HepG2 (cell line): ENCODE measurements at regions not wholly inside any gene's neighbourhood (a gene's known extent, or its start where the extent isn't known, plus 50 kb on each side); places are given as distances from the start of the nearest gene placed in this dataset.
A peak's percentile ranks its signal among the peaks of the same experiment; 100 is the strongest.

Source experiments
- ADNP ChIP-seq: sonication (generic); formaldehyde crosslinking; IDR thresholded peaks from 2 replicates; pipeline ENCODE4 v1.4.0; 2020; ENCODE audit warnings: missing genetic modification reagents
- AKAP8 ChIP-seq: sonication (generic); formaldehyde crosslinking; IDR thresholded peaks from 2 replicates; pipeline ENCODE4 v1.5.1; 2020; ENCODE audit warnings: mild to moderate bottlenecking, missing genetic modification reagents
- BRCA1 ChIP-seq: sonication (generic); formaldehyde crosslinking; IDR thresholded peaks from 2 replicates; pipeline ENCODE4 v1.4.0; 2020; ENCODE audit warnings: missing genetic modification reagents
- DZIP1 ChIP-seq: sonication (generic); formaldehyde crosslinking; IDR thresholded peaks from 2 replicates; pipeline ENCODE4 v1.5.0; 2020; ENCODE audit warnings: mild to moderate bottlenecking, missing genetic modification reagents
- GATAD2A ChIP-seq: IDR thresholded peaks from 2 replicates; pipeline ENCODE4 v1.6.1; 2016
- HCFC1 ChIP-seq: fragments of 150-350 bp; IDR thresholded peaks from 2 replicates; pipeline ENCODE4 v1.6.1; 2014; ENCODE audit warnings: low read depth, low read length
- HMG20B ChIP-seq: conservative IDR thresholded peaks from 2 replicates; pipeline ENCODE4 v1.6.1; 2016; ENCODE audit warnings: missing genetic modification reagents, missing compliant biosample characterization
- MAFG ChIP-seq: sonication (generic); formaldehyde crosslinking; IDR thresholded peaks from 2 replicates; pipeline ENCODE4 v1.5.1; 2020; ENCODE audit warnings: mild to moderate bottlenecking, missing genetic modification reagents
- MAZ ChIP-seq, 2 experiments: sonication (generic) in 1 of 2; formaldehyde crosslinking in 1 of 2; IDR thresholded peaks; 2 replicates each; pipeline versions ENCODE4 v1.5.0 to v1.6.1; 2012 to 2020; ENCODE audit warnings: low read depth in 2 of 2, mild to moderate bottlenecking in 2 of 2, borderline replicate concordance in 1 of 2, improper control_type of control experiment in 1 of 2, low read length in 1 of 2, missing genetic modification reagents in 1 of 2, moderate library complexity in 1 of 2
- POLR2G ChIP-seq: fragments of 200-400 bp; formaldehyde crosslinking; IDR thresholded peaks from 2 replicates; pipeline ENCODE4 v1.6.1; 2018; ENCODE audit warnings: mild to moderate bottlenecking, low read depth, low read length, moderate library complexity
- REXO4 ChIP-seq: sonication (generic); formaldehyde crosslinking; IDR thresholded peaks from 2 replicates; pipeline ENCODE4 v1.8.0; 2022; ENCODE audit warnings: missing genetic modification reagents, mild to moderate bottlenecking, borderline replicate concordance
- RNF2 ChIP-seq: fragments of 450-650 bp; conservative IDR thresholded peaks from 2 replicates; pipeline ENCODE4 v1.6.1; 2016; ENCODE audit warnings: low read depth
- RORA ChIP-seq: sonication (generic); formaldehyde crosslinking; IDR thresholded peaks from 2 replicates; pipeline ENCODE4 v1.5.0; 2020; ENCODE audit warnings: mild to moderate bottlenecking, missing genetic modification reagents, moderate library complexity
- SMARCC2 ChIP-seq: fragments of 450-650 bp; IDR thresholded peaks from 2 replicates; pipeline ENCODE4 v1.6.1; 2017; ENCODE audit warnings: antibody characterized with exemption, mild to moderate bottlenecking
- STAT5B ChIP-seq: sonication (generic); formaldehyde crosslinking; IDR thresholded peaks from 2 replicates; pipeline ENCODE4 v1.4.0; 2020; ENCODE audit warnings: missing genetic modification reagents
- TAF15 ChIP-seq: fragments of 200-400 bp; formaldehyde crosslinking; IDR thresholded peaks from one replicate; pipeline ENCODE4 v1.6.1; 2018; ENCODE audit warnings: mild to moderate bottlenecking, low read depth, low read length; ENCODE audit not compliant: poor library complexity, severe bottlenecking
- YEATS2 ChIP-seq: sonication (generic); formaldehyde crosslinking; IDR thresholded peaks from 2 replicates; pipeline ENCODE4 v1.4.0; 2020; ENCODE audit warnings: missing genetic modification reagents, borderline replicate concordance
- YY1 ChIP-seq: IDR thresholded peaks from 2 replicates; pipeline ENCODE4 v1.6.1; 2011; ENCODE audit warnings: low read length, low read depth, moderate library complexity, mild to moderate bottlenecking; ENCODE audit not compliant: insufficient read depth, insufficient replicate concordance
- ZNF251 ChIP-seq: sonication (generic); formaldehyde crosslinking; IDR thresholded peaks from 2 replicates; pipeline ENCODE4 v1.9.0; 2021; ENCODE audit warnings: mild to moderate bottlenecking, missing genetic modification reagents
- ZNF563 ChIP-seq: sonication (generic); formaldehyde crosslinking; IDR thresholded peaks from 2 replicates; pipeline ENCODE4 v1.8.0; 2022; ENCODE audit warnings: mild to moderate bottlenecking, moderate library complexity, missing genetic modification reagents
- ZNF572 ChIP-seq: sonication (generic); formaldehyde crosslinking; IDR thresholded peaks from 2 replicates; pipeline ENCODE4 v1.5.1; 2020; ENCODE audit warnings: mild to moderate bottlenecking, missing genetic modification reagents
- ZNF574 ChIP-seq: sonication (generic); formaldehyde crosslinking; IDR thresholded peaks from 2 replicates; pipeline ENCODE4 v1.4.0; 2020; ENCODE audit warnings: missing genetic modification reagents
- ZNF775 ChIP-seq: sonication (generic); formaldehyde crosslinking; IDR thresholded peaks from 2 replicates; pipeline ENCODE4 v1.4.0; 2020; ENCODE audit warnings: missing genetic modification reagents, mild to moderate bottlenecking, moderate library complexity, borderline replicate concordance
- TF ChIP-seq, protein P1 (sequence below): sonication (generic); formaldehyde crosslinking; conservative IDR thresholded peaks from 2 replicates; pipeline ENCODE4 v1.4.0; 2020; ENCODE audit warnings: missing genetic modification reagents
- TF ChIP-seq, protein P2 (sequence below): sonication (generic); formaldehyde crosslinking; IDR thresholded peaks from 2 replicates; pipeline ENCODE4 v1.5.1; 2020; ENCODE audit warnings: missing genetic modification reagents, mild to moderate bottlenecking, borderline replicate concordance

- no peak for TF ChIP-seq ZNF574
- TF ChIP-seq ZNF775 (CRISPR knock-in tag), result no peak
- TF ChIP-seq TAF15, result no peak
- TF ChIP-seq ZNF251, result no peak
- TF ChIP-seq, protein P1, sequence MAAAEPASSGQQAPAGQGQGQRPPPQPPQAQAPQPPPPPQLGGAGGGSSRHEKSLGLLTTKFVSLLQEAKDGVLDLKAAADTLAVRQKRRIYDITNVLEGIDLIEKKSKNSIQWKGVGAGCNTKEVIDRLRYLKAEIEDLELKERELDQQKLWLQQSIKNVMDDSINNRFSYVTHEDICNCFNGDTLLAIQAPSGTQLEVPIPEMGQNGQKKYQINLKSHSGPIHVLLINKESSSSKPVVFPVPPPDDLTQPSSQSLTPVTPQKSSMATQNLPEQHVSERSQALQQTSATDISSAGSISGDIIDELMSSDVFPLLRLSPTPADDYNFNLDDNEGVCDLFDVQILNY (CRISPR knock-in tag), result no peak
- TF ChIP-seq GATAD2A (CRISPR knock-in tag), result peak; percentile 83
- TF ChIP-seq POLR2G, result no peak
- TF ChIP-seq ZNF572 (CRISPR knock-in tag), result no peak
- TF ChIP-seq BRCA1, result no peak
- no peak for TF ChIP-seq ADNP (CRISPR knock-in tag)
- no peak for TF ChIP-seq MAZ (IDR thresholded peaks at IDR 0.05; ENCODE audit: borderline replicate concordance, low read depth, low read length)
- TF ChIP-seq MAZ (CRISPR knock-in tag; IDR thresholded peaks at IDR 0.05; ENCODE audit: low read depth), result 0 out of 2 replicates have a peak, but pooled peaks have one; percentile 48
- no peak for TF ChIP-seq REXO4 (CRISPR knock-in tag)
- TF ChIP-seq MAFG (CRISPR knock-in tag), result no peak
- no peak for TF ChIP-seq AKAP8 (CRISPR knock-in tag)
- TF ChIP-seq ZNF563 (CRISPR knock-in tag), result no peak
- no peak for TF ChIP-seq RORA (CRISPR knock-in tag)
- no peak for TF ChIP-seq SMARCC2
- no peak for TF ChIP-seq HCFC1
- TF ChIP-seq DZIP1 (CRISPR knock-in tag), result no peak
- no peak for TF ChIP-seq YY1
- TF ChIP-seq, protein P2, sequence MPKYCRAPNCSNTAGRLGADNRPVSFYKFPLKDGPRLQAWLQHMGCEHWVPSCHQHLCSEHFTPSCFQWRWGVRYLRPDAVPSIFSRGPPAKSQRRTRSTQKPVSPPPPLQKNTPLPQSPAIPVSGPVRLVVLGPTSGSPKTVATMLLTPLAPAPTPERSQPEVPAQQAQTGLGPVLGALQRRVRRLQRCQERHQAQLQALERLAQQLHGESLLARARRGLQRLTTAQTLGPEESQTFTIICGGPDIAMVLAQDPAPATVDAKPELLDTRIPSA, result no peak
- 0 out of 2 replicates have a peak, but pooled peaks have one; percentile 19 for TF ChIP-seq HMG20B (CRISPR knock-in tag)
- TF ChIP-seq STAT5B (CRISPR knock-in tag), result no peak
- no peak for TF ChIP-seq RNF2
- no peak for TF ChIP-seq YEATS2 (CRISPR knock-in tag)
Measured at GRCh38 chr9:113705928-113706519, 170.1 kb upstream of the ZNF618 start (continued).
